ENCODE measurements at regions not wholly inside any gene's neighbourhood (a gene's known extent, or its start where the extent isn't known, plus 50 kb on each side); places are given as distances from the start of the nearest gene placed in this dataset.

- TF ChIP-seq, protein P1, sequence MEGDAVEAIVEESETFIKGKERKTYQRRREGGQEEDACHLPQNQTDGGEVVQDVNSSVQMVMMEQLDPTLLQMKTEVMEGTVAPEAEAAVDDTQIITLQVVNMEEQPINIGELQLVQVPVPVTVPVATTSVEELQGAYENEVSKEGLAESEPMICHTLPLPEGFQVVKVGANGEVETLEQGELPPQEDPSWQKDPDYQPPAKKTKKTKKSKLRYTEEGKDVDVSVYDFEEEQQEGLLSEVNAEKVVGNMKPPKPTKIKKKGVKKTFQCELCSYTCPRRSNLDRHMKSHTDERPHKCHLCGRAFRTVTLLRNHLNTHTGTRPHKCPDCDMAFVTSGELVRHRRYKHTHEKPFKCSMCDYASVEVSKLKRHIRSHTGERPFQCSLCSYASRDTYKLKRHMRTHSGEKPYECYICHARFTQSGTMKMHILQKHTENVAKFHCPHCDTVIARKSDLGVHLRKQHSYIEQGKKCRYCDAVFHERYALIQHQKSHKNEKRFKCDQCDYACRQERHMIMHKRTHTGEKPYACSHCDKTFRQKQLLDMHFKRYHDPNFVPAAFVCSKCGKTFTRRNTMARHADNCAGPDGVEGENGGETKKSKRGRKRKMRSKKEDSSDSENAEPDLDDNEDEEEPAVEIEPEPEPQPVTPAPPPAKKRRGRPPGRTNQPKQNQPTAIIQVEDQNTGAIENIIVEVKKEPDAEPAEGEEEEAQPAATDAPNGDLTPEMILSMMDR (optimal IDR thresholded peaks at IDR 0.05 in 1 of 3, IDR thresholded peaks at IDR 0.05 in 1 of 3, conservative IDR thresholded peaks at IDR 0.05 in 1 of 3; ENCODE audit: extremely low read depth in 1 of 3, insufficient read depth in 2 of 3, low read length in 3 of 3) = no peak
- TF ChIP-seq EZH2 (IDR thresholded peaks at IDR 0.05; ENCODE audit: low read length) = no peak
Observed at GRCh38 chr21:25369524-25370300, 237.6 kb downstream of the MRPL39 start.

Measured in keratinocyte (primary cell).